IMR-90 (cell line): ENCODE measurements at regions not wholly inside any gene's neighbourhood (a gene's known extent, or its start where the extent isn't known, plus 50 kb on each side); places are given as distances from the start of the nearest gene placed in this dataset.

ENCODE experiments used
- CHD1 ChIP-seq: IDR thresholded peaks from 2 replicates; pipeline ENCODE4 v1.6.1; 2012; ENCODE audit warnings: low read depth, low read length, improper control_type of control experiment
- CTCF ChIP-seq: conservative IDR thresholded peaks from 2 replicates; pipeline ENCODE4 v1.5.1; 2012; ENCODE audit warnings: mild to moderate bottlenecking, low read depth, low read length, improper control_type of control experiment
- MAZ ChIP-seq: IDR thresholded peaks from 2 replicates; pipeline ENCODE4 v1.6.1; 2012; ENCODE audit warnings: low read depth, mild to moderate bottlenecking, low read length, improper control_type of control experiment, moderate library complexity, borderline replicate concordance
- MXI1 ChIP-seq: IDR thresholded peaks from 2 replicates; pipeline ENCODE4 v1.6.1; 2012; ENCODE audit warnings: low read depth, mild to moderate bottlenecking, low read length, moderate library complexity, borderline replicate concordance
- POLR2A ChIP-seq: IDR thresholded peaks from 2 replicates; pipeline ENCODE4 v1.6.1; 2012; ENCODE audit warnings: mild to moderate bottlenecking, low read depth, low read length
- SMC3 ChIP-seq: fragments of 150-350 bp; IDR thresholded peaks from 2 replicates; pipeline ENCODE4 v1.6.1; 2016; ENCODE audit warnings: low read depth, mild to moderate bottlenecking, antibody characterized with exemption, low read length, moderate library complexity

DNA sequence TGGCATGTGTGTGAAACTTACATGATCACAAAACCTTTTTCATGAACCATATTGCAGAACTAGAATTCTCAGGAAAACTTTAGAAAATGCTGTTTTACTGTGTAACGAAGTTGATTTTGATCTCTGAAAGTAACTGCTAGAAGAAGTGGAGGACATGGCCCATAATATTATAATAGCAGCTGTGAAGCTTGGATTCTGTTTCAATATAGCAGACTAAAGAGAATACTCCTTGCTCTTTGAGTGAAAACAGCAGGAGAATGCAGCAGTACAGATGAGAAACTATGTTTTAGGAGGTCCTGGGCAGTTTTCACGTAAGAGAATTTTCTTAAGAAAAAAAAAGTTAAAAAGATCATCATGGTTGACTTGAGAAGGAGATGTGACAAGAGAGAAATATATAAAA lies 76.7 kb upstream of the POU2AF2 start:
- TF ChIP-seq SMC3: no peak
- TF ChIP-seq CTCF: no peak
- TF ChIP-seq CHD1: no peak
- no peak for TF ChIP-seq MAZ
- TF ChIP-seq POLR2A: no peak
- TF ChIP-seq MXI1: no peak
